ENCODE measurements at regions not wholly inside any gene's neighbourhood (a gene's known extent, or its start where the extent isn't known, plus 50 kb on each side); places are given as distances from the start of the nearest gene placed in this dataset.

GRCh38 chr2:39534095-39534711 lies 97.1 kb upstream of the MAP4K3 start:
- no peak for DNase-seq (ENCODE audit: low read depth in 1 of 2, low spot score in 1 of 2)

GRCh38 chr2:39535636-39536185 lies 98.6 kb upstream of the MAP4K3 start:
- DNase-seq (ENCODE audit: low read depth in 1 of 2, low spot score in 1 of 2) = no peak

- DNase-seq (ENCODE audit: low read depth in 1 of 2, low spot score in 1 of 2) = no peak
Measured at GRCh38 chr2:39537150-39537549, 100.1 kb upstream of the MAP4K3 start.

- no peak for DNase-seq (ENCODE audit: low read depth in 1 of 2, low spot score in 1 of 2)
Measured at GRCh38 chr2:39538718-39539117, 101.6 kb upstream of the MAP4K3 start.

- DNase-seq (ENCODE audit: low read depth in 1 of 2, low spot score in 1 of 2) = no peak
Measured at GRCh38 chr2:39540414-39540813, 103.3 kb upstream of the MAP4K3 start.

GRCh38 chr2:39541011-39541930 lies 104.2 kb upstream of the MAP4K3 start:
- DNase-seq (ENCODE audit: low read depth in 1 of 2, low spot score in 1 of 2) = no peak

- DNase-seq (ENCODE audit: low read depth in 1 of 2, low spot score in 1 of 2) = no peak
Measured at GRCh38 chr2:39542523-39542922, 105.4 kb upstream of the MAP4K3 start.

- no peak for DNase-seq (ENCODE audit: low read depth in 1 of 2, low spot score in 1 of 2)
Measured at GRCh38 chr2:39545957-39546356, 108.9 kb upstream of the MAP4K3 start.

GRCh38 chr2:39546409-39546808 lies 109.3 kb upstream of the MAP4K3 start:
- DNase-seq (ENCODE audit: low read depth in 1 of 2, low spot score in 1 of 2) = no peak

GRCh38 chr2:39546937-39547336 lies 109.9 kb upstream of the MAP4K3 start:
- no peak for DNase-seq (ENCODE audit: low read depth in 1 of 2, low spot score in 1 of 2)

- no peak for DNase-seq (ENCODE audit: low read depth in 1 of 2, low spot score in 1 of 2)
Measured at GRCh38 chr2:39547811-39548719, 111.0 kb upstream of the MAP4K3 start.

GRCh38 chr2:39549000-39549399 lies 111.9 kb upstream of the MAP4K3 start:
- DNase-seq (ENCODE audit: low read depth in 1 of 2, low spot score in 1 of 2) = no peak

- DNase-seq (ENCODE audit: low read depth in 1 of 2, low spot score in 1 of 2) = no peak
Measured at GRCh38 chr2:39549718-39550464, 112.8 kb upstream of the MAP4K3 start.

GRCh38 chr2:39550701-39551285 lies 113.7 kb upstream of the MAP4K3 start:
- no peak for DNase-seq (ENCODE audit: low read depth in 1 of 2, low spot score in 1 of 2)

- DNase-seq (ENCODE audit: low read depth in 1 of 2, low spot score in 1 of 2) = no peak
Measured at GRCh38 chr2:39558906-39559305, 106.8 kb upstream of the TMEM178A start.

GRCh38 chr2:39563572-39563971 lies 102.1 kb upstream of the TMEM178A start:
- DNase-seq (ENCODE audit: low read depth in 1 of 2, low spot score in 1 of 2) = no peak

- no peak for DNase-seq (ENCODE audit: low read depth in 1 of 2, low spot score in 1 of 2)
Measured at GRCh38 chr2:39567507-39567906, 98.2 kb upstream of the TMEM178A start.

GRCh38 chr2:39568116-39568515 lies 97.6 kb upstream of the TMEM178A start:
- no peak for DNase-seq (ENCODE audit: low read depth in 1 of 2, low spot score in 1 of 2)

GRCh38 chr2:39568561-39569006 lies 97.1 kb upstream of the TMEM178A start:
- DNase-seq (ENCODE audit: low read depth in 1 of 2, low spot score in 1 of 2) = no peak

- DNase-seq (ENCODE audit: low read depth in 1 of 2, low spot score in 1 of 2) = no peak
Measured at GRCh38 chr2:39570130-39570555, 95.6 kb upstream of the TMEM178A start.
